ENCODE measurements at regions not wholly inside any gene's neighbourhood (a gene's known extent, or its start where the extent isn't known, plus 50 kb on each side); places are given as distances from the start of the nearest gene placed in this dataset.

DNA sequence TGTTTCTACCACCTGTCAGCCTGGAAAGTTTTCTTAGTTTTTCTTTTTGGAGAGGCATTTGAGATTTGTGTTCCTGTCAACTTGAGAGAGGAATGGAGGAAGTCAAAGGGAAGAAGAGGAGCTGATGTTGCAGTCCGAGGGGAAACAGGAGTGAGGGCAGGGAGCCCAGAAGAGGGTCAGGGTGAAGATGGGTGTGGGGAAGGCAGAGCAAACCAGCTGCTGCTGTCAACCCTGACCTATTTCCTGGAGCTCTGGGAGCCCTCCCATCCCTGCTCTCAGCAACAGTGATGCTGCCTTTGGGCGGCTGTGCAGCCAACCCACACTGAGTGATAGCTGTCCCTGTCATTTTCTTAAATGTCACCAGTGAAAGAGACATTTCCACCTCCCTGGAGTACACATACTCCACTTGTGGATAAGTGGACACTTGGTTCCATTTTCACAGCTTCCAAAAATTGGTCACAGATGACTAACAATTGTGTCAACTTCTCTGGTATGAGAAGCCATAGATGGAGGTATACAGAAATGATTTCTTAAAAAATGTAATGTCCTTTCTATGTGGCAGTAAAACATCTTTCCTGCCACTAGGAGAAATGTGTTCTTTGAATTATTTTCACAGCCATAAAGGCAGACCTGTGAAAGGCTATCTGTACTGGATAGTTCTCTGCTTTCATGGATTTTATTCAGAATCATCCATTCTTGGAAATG is 556.3 kb upstream of the TBL1XR1 start:
- no peak overlapping the region for H3K27ac ChIP-seq (ENCODE audit: low read depth in 2 of 2, low read length in 2 of 2)
- no peaks in the 10 kb centered on the region for H3K27me3 ChIP-seq (ENCODE audit: control insufficient read depth in 2 of 2, insufficient read depth in 2 of 2, low read length in 2 of 2)

DNA sequence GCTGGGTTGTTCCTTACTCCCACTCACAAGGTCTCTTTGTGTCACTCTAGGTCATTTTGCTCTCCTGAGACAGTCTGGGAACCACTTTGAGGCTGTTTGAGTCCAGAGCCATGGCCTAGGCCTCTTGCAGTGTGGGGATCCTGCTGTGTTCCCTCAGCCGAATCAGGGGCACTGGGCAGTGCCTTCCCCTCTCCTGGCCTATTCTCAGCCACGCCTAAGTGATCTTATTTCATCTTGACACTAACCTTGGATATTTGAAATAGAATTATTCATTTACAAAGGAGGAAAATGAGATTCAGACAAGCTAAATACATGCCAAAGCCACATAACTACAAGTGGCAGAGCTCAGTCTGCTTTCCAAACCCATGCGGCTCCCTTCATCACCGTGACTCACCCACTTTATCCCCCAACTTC is 557.2 kb upstream of the TBL1XR1 start:
- Histone ChIP-seq H3K4me1 (ENCODE audit: control insufficient read depth in 2 of 2, insufficient read depth in 2 of 2, low read length in 2 of 2) (no peaks in the 10 kb centered on the region), H3K9me3 (ENCODE audit: control insufficient read depth in 2 of 2, low read length in 2 of 2) (no peaks in the 10 kb centered on the region), H3K9ac (ENCODE audit: low read depth in 1 of 2, low read length in 2 of 2) (no peak overlapping the region), H3K4me3 (ENCODE audit: low read length in 2 of 2) (no peak overlapping the region), H3K27ac (ENCODE audit: low read depth in 2 of 2, low read length in 2 of 2) (no peak overlapping the region), H3K36me3 (ENCODE audit: control insufficient read depth in 2 of 2, insufficient read depth in 2 of 2, low read length in 2 of 2) (no peaks in the 10 kb centered on the region), H3K27me3 (ENCODE audit: control insufficient read depth in 2 of 2, insufficient read depth in 2 of 2, low read length in 2 of 2) (no peaks in the 10 kb centered on the region)

More for the DNA sequence above, 556.3 kb upstream of the TBL1XR1 start:
- H3K36me3 ChIP-seq (ENCODE audit: control insufficient read depth in 2 of 2, insufficient read depth in 2 of 2, low read length in 2 of 2): no peaks in the 10 kb centered on the region
- no peaks in the 10 kb centered on the region for H3K9me3 ChIP-seq (ENCODE audit: control insufficient read depth in 2 of 2, low read length in 2 of 2)
- no peak overlapping the region for H3K9ac ChIP-seq (ENCODE audit: low read depth in 1 of 2, low read length in 2 of 2)
- no peaks in the 10 kb centered on the region for H3K4me1 ChIP-seq (ENCODE audit: control insufficient read depth in 2 of 2, insufficient read depth in 2 of 2, low read length in 2 of 2)
- H3K4me3 ChIP-seq (ENCODE audit: low read length in 2 of 2): no peak overlapping the region

DNA sequence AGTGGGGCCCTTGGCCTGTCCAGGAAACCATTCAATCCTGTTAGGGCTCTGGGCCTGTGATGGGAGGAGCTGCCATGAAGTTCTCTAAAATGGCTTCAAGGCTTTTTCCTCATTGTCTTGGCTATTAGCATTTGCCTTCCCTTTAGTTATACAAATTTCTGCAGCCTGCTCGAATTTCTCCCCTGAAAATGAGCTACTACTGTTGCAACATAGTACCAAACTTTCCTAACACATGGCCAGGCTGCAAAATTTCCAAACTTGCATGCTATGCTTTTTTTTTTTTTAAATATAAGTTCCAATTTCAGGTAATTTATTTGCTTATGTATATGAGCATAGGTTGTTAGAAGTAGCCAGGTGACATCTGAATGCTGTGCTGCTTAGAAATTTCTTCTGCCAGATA is 560.8 kb upstream of the TBL1XR1 start:
- no peaks in the 10 kb centered on the region for H3K9me3 ChIP-seq (ENCODE audit: control insufficient read depth in 2 of 2, low read length in 2 of 2)
- H3K27me3 ChIP-seq (ENCODE audit: control insufficient read depth in 2 of 2, insufficient read depth in 2 of 2, low read length in 2 of 2): no peaks in the 10 kb centered on the region
- no peak overlapping the region for H3K27ac ChIP-seq (ENCODE audit: low read depth in 2 of 2, low read length in 2 of 2)
- H3K36me3 ChIP-seq (ENCODE audit: control insufficient read depth in 2 of 2, insufficient read depth in 2 of 2, low read length in 2 of 2): no peaks in the 10 kb centered on the region
- H3K4me1 ChIP-seq (ENCODE audit: control insufficient read depth in 2 of 2, insufficient read depth in 2 of 2, low read length in 2 of 2): no peaks in the 10 kb centered on the region
- no peak overlapping the region for H3K9ac ChIP-seq (ENCODE audit: low read depth in 1 of 2, low read length in 2 of 2)
- H3K4me3 ChIP-seq (ENCODE audit: low read length in 2 of 2): no peak overlapping the region

DNA sequence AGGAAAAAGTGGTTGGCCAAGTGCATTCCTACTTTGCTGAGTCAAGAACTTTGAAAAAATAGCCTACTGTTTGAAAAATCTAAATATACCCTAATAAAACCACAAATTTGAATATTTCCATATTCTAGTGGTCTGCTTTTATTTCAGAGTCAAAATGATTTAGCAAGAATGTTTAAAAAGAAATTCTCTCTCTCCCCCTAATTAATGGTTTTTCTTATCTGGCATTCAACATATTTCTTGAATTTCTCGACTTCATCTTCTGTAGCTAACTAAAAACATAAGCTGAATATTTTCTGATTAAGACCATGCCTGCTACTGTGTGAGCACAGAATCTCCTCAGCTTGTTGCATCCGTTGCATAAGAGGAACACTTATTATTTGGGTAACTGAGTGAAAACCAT is 563.5 kb upstream of the TBL1XR1 start:
- H3K4me1 ChIP-seq (ENCODE audit: control insufficient read depth in 2 of 2, insufficient read depth in 2 of 2, low read length in 2 of 2): no peaks in the 10 kb centered on the region
- no peaks in the 10 kb centered on the region for H3K9me3 ChIP-seq (ENCODE audit: control insufficient read depth in 2 of 2, low read length in 2 of 2)
- H3K36me3 ChIP-seq (ENCODE audit: control insufficient read depth in 2 of 2, insufficient read depth in 2 of 2, low read length in 2 of 2): no peaks in the 10 kb centered on the region
- H3K9ac ChIP-seq (ENCODE audit: low read depth in 1 of 2, low read length in 2 of 2): no peak overlapping the region
- no peak overlapping the region for H3K4me3 ChIP-seq (ENCODE audit: low read length in 2 of 2)
- H3K27me3 ChIP-seq (ENCODE audit: control insufficient read depth in 2 of 2, insufficient read depth in 2 of 2, low read length in 2 of 2): no peaks in the 10 kb centered on the region
- no peak overlapping the region for H3K27ac ChIP-seq (ENCODE audit: low read depth in 2 of 2, low read length in 2 of 2)

DNA sequence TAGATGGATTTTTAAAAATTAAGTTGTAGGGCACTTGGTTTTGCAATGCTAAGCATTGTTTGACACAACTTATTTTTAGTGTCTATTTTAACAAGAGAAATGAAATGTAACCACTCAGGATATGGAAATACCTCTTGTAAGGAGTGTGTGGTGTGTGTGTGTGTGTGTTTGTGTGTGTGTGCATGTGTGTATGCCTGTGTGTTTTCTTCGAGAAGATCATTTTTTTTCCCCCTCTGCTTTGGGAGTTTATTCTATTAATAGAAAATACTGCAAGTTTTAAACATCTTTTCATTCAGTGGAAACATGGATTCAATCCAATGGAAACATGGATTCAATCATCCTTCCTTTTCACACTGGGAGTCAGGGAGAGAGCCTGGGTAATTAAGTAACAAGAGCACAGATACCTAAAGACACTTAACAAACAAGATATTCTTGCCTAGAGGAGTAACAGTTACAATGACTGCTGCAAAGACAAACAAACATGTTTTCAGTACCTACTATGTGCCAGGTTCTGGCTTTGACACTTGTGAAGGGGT is 567.2 kb upstream of the TBL1XR1 start:
- Histone ChIP-seq H3K36me3 (ENCODE audit: control insufficient read depth in 2 of 2, insufficient read depth in 2 of 2, low read length in 2 of 2) (no peaks in the 10 kb centered on the region), H3K9me3 (ENCODE audit: control insufficient read depth in 2 of 2, low read length in 2 of 2) (no peaks in the 10 kb centered on the region), H3K4me1 (ENCODE audit: control insufficient read depth in 2 of 2, insufficient read depth in 2 of 2, low read length in 2 of 2) (no peaks in the 10 kb centered on the region), H3K9ac (ENCODE audit: low read depth in 1 of 2, low read length in 2 of 2) (no peak overlapping the region), H3K27ac (ENCODE audit: low read depth in 2 of 2, low read length in 2 of 2) (no peak overlapping the region), H3K27me3 (ENCODE audit: control insufficient read depth in 2 of 2, insufficient read depth in 2 of 2, low read length in 2 of 2) (no peaks in the 10 kb centered on the region), H3K4me3 (ENCODE audit: low read length in 2 of 2) (no peak overlapping the region)

DNA sequence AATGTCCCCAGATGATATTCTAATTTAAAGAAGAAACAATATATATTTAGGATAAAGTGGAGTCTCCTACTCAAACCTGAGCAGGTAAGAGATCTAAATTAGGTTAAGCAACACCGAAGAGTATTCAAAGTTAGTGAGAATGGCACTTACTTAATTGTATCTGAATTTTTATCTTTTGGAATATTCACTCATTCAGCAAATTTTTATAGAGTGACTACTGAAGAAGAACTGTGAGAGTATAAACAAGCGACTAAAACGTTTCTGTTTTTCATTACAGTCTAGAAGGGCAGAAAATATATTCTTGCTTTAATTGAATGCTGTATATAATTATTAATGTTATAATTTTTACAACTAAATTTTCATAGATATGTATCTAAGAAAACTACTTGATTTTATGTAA is 567.7 kb upstream of the TBL1XR1 start:
- Histone ChIP-seq H3K4me1 (ENCODE audit: control insufficient read depth in 2 of 2, insufficient read depth in 2 of 2, low read length in 2 of 2) (no peaks in the 10 kb centered on the region), H3K27ac (ENCODE audit: low read depth in 2 of 2, low read length in 2 of 2) (no peak overlapping the region), H3K27me3 (ENCODE audit: control insufficient read depth in 2 of 2, insufficient read depth in 2 of 2, low read length in 2 of 2) (no peaks in the 10 kb centered on the region)

DNA sequence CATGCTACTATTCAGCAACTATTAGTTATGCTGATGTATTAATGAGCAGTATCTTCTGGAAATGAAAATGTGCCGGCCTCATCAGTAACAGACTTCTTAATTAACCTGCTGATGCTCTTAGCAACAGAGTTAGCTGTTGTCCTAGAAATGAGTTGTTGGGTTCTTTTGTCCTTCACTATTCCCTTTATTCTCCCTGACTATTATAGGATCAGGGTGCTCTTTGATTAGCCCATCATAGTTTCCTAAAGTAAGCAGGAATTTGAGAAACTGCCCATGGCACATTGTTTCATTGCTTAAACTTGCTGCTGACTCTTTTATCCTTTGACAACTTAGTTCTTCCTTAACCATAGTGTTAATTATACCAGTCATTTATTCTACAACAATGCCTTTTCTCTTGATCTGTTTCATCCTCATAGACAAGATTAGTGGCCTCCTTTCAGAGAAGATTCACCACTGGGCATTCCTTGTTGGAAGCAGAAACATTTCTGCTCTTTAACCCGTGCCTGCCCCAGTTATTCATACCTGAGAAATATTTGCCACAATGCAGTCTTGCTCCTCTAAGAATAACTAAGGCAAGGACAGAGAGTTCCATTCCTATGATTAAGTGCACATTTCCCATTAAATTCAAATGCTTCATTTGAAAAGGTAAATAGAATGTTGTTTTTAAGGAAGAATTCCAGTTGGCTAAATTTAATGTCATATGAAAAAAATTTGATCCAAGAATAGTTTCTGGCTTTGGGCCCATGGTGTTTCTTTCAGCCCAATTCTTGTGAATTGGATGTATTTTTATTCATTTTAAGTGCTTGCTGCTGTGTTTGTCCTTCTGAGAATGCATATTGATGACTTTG is 573.3 kb upstream of the TBL1XR1 start:
- Histone ChIP-seq H3K27ac (ENCODE audit: low read depth in 2 of 2, low read length in 2 of 2) (no peak overlapping the region), H3K36me3 (ENCODE audit: control insufficient read depth in 2 of 2, insufficient read depth in 2 of 2, low read length in 2 of 2) (no peaks in the 10 kb centered on the region), H3K4me1 (ENCODE audit: control insufficient read depth in 2 of 2, insufficient read depth in 2 of 2, low read length in 2 of 2) (no peaks in the 10 kb centered on the region), H3K27me3 (ENCODE audit: control insufficient read depth in 2 of 2, insufficient read depth in 2 of 2, low read length in 2 of 2) (no peaks in the 10 kb centered on the region), H3K9ac (ENCODE audit: low read depth in 1 of 2, low read length in 2 of 2) (no peak overlapping the region), H3K9me3 (ENCODE audit: control insufficient read depth in 2 of 2, low read length in 2 of 2) (no peaks in the 10 kb centered on the region), H3K4me3 (ENCODE audit: low read length in 2 of 2) (no peak overlapping the region)

More for the DNA sequence above, 567.7 kb upstream of the TBL1XR1 start:
- Histone ChIP-seq H3K9ac (ENCODE audit: low read depth in 1 of 2, low read length in 2 of 2) (no peak overlapping the region), H3K4me3 (ENCODE audit: low read length in 2 of 2) (no peak overlapping the region), H3K36me3 (ENCODE audit: control insufficient read depth in 2 of 2, insufficient read depth in 2 of 2, low read length in 2 of 2) (no peaks in the 10 kb centered on the region), H3K9me3 (ENCODE audit: control insufficient read depth in 2 of 2, low read length in 2 of 2) (no peaks in the 10 kb centered on the region)

DNA sequence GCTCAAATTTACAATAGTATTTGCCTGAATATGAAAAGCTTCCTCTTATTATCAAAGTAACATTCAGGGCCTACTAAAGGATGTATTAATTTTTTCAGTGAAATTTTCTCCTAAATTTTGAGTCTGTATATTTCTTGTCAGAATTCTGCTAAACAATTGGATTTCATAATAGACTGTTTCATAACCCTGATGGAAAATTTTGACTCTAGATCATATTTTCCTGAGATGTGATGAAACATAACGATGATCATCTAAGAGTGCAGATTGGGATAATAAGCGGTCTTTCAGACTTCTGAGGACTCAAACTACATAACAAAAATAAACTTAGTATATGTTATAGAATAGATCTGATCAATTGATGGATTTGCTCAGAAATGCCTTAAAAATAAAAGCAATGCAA is 574.5 kb upstream of the TBL1XR1 start:
- H3K9me3 ChIP-seq (ENCODE audit: control insufficient read depth in 2 of 2, low read length in 2 of 2): no peaks in the 10 kb centered on the region
- no peak overlapping the region for H3K27ac ChIP-seq (ENCODE audit: low read depth in 2 of 2, low read length in 2 of 2)
- no peaks in the 10 kb centered on the region for H3K4me1 ChIP-seq (ENCODE audit: control insufficient read depth in 2 of 2, insufficient read depth in 2 of 2, low read length in 2 of 2)
- no peaks in the 10 kb centered on the region for H3K36me3 ChIP-seq (ENCODE audit: control insufficient read depth in 2 of 2, insufficient read depth in 2 of 2, low read length in 2 of 2)
- no peaks in the 10 kb centered on the region for H3K27me3 ChIP-seq (ENCODE audit: control insufficient read depth in 2 of 2, insufficient read depth in 2 of 2, low read length in 2 of 2)
- no peak overlapping the region for H3K4me3 ChIP-seq (ENCODE audit: low read length in 2 of 2)
- no peak overlapping the region for H3K9ac ChIP-seq (ENCODE audit: low read depth in 1 of 2, low read length in 2 of 2)

DNA sequence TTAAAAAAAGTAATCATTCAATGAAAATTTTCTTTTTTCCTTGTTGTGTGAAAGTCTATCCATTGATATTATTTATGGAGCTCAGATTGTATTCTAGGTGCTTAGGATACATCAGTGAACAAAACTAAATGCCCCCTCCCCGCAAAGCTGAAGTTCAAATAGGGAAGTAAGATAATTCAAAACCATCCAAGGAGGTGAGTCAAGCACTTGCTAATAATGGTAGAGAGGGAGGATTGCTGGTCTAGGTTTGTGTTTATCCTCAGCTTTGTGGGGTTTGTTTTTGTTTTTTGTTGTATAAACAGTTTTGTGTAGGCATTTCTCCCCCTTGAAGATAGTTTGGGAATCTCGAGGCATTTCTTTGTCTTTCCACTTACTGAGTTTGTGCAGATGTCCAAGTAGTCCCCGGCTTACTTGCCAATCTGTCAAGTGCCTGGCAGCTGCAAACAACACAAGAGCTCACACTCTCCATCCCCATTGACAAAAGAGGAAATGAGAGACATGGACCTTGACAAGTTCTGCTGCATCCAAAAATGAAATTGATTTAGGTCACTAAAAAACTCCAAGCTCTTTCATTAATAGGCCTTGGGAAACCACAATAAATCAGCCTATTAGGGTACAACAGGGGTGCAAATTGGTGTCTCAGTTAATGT is 575.8 kb upstream of the TBL1XR1 start:
- no peaks in the 10 kb centered on the region for H3K27me3 ChIP-seq (ENCODE audit: control insufficient read depth in 2 of 2, insufficient read depth in 2 of 2, low read length in 2 of 2)
- H3K4me3 ChIP-seq (ENCODE audit: low read length in 2 of 2): no peak overlapping the region
- no peaks in the 10 kb centered on the region for H3K4me1 ChIP-seq (ENCODE audit: control insufficient read depth in 2 of 2, insufficient read depth in 2 of 2, low read length in 2 of 2)
- no peak overlapping the region for H3K9ac ChIP-seq (ENCODE audit: low read depth in 1 of 2, low read length in 2 of 2)
- H3K36me3 ChIP-seq (ENCODE audit: control insufficient read depth in 2 of 2, insufficient read depth in 2 of 2, low read length in 2 of 2): no peaks in the 10 kb centered on the region
- no peaks in the 10 kb centered on the region for H3K9me3 ChIP-seq (ENCODE audit: control insufficient read depth in 2 of 2, low read length in 2 of 2)
- H3K27ac ChIP-seq (ENCODE audit: low read depth in 2 of 2, low read length in 2 of 2): no peak overlapping the region

DNA sequence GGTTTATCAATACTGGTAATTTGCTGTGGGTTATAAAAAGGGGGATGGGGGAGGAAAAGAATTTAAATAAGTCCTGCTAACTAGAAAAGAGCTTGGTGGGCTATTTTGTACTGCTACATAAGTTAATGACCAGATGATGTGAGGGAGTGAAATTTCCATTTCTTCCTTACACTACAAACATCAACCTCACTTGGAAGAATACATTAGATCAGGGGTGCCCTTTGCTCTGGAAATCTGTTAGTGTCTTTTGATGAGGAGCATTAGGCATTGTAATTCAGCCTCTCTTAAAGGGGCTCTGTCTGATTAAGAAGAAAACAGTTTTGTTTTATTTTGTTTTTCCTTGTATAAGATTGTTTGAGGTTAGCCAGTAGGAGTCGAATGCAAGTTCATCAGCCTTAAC is 576.4 kb upstream of the TBL1XR1 start:
- Histone ChIP-seq H3K9ac (ENCODE audit: low read depth in 1 of 2, low read length in 2 of 2) (no peak overlapping the region), H3K4me1 (ENCODE audit: control insufficient read depth in 2 of 2, insufficient read depth in 2 of 2, low read length in 2 of 2) (no peaks in the 10 kb centered on the region), H3K9me3 (ENCODE audit: control insufficient read depth in 2 of 2, low read length in 2 of 2) (no peaks in the 10 kb centered on the region), H3K27ac (ENCODE audit: low read depth in 2 of 2, low read length in 2 of 2) (no peak overlapping the region), H3K4me3 (ENCODE audit: low read length in 2 of 2) (no peak overlapping the region), H3K36me3 (ENCODE audit: control insufficient read depth in 2 of 2, insufficient read depth in 2 of 2, low read length in 2 of 2) (no peaks in the 10 kb centered on the region), H3K27me3 (ENCODE audit: control insufficient read depth in 2 of 2, insufficient read depth in 2 of 2, low read length in 2 of 2) (no peaks in the 10 kb centered on the region)
